ENCODE measurements at regions not wholly inside any gene's neighbourhood (a gene's known extent, or its start where the extent isn't known, plus 50 kb on each side); places are given as distances from the start of the nearest gene placed in this dataset.
"Not testable (repeated sequence)": the region's sequence is repeated elsewhere in the genome, so short reads cannot be mapped to it uniquely, and the experiment has no call there.

DNA sequence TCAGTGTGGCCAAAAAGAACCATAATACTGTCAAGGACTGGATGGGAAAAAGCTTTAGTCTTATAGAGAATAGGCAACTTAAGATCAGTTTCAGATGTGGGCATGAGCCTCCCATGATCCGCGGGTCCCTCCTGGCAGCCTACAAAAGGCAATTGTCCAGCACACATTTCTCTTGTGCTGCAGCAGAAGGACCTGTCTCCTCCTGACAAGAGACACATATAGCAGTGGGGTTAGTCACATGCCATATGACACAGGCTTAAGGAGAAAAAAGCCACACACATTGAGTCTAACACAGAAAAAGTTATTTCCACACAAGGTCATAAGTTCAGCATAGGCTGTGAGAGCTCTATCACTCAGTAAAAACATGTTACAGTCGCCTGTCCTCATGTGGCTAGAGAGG is 1378.7 kb upstream of the PRR20A start:
- DNase-seq, result no peak

DNA sequence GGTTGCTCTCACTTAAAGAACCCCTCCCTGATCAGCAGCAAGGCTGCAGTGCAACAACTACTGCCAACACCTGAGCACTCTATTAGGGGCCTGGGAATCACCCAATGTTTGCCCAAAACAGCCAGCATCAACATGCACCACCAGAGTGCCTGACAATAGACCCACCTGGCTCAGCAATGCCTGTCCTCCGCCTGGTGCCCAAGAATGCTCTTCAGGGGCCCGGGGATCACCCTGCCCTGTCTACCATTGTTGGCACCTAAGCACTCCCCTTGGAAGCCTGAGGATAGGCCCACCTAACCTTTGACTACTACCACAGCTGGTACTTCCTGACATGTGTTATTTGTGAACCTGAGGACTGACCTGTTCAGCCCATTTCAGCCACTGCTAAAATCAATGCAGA is 1363.1 kb upstream of the PRR20A start:
- no peak for DNase-seq

DNA sequence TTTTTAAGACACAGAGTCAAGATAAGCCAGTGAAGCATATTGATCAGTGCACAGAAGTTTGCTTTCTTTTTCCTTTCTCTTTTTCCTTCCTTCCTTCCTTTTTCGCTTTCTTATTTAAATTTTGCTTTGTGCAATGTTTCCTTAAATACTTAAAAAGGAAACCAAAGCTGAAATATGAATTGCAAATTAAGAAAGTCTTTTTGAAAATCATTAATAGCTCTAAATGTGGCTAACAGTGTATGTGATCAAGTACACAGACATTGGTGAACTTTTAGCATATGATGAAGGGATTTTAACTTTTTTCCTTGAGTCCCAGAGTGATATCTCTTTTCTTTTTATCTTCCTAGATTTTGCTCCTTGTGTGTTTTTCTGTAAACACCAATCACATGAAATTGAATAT is 1356.9 kb upstream of the PRR20A start:
- DNase-seq, result no peak

DNA sequence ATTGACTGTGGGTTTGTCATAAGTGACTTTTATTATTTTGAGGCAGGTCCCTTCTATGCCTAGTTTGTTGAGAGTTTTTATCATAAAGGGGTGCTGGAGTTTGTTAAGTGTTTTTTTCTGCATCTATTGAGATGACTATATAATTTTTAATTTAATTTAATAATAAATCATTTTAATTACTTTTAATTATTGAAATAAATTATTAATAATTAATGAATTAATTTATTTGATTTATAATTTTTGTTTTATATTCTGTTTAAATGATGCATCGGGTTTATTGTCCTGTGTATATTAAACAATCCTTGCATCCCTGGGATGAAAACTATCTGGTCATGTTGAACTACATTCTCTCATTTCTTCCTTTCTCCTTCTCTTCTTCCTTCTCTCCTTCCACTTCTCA is 1352.2 kb upstream of the PRR20A start:
- DNase-seq, result no peak

DNA sequence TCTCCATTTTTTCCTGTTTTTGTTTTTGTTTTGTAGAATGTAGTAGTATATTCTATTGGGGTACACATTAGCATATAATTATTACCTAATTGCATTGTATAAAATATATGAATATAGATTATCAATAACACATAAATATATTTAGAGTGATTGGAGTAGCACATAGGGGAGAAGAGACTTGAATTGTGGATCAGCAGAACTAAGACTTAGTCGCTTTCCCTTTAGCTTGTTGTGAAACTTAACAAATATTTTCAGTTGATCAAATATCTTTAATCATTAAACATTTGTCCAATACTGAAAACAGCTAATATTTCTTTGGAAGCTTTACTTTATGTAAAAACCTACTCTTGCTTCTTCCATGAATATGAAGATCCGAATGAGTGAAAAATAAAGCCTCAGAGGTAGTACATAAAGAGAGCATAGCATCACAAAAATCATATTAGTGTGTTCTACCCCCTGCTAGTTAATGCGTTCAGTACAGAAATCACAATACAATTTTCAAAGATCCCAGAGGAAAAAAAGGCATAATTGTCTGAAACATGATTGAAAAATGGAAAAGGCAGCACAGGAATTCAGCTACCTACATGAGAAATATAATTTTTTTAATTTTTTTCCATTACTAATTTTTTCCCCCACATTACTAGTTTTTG is 1348.0 kb upstream of the PRR20A start:
- DNase-seq, result no peak

DNA sequence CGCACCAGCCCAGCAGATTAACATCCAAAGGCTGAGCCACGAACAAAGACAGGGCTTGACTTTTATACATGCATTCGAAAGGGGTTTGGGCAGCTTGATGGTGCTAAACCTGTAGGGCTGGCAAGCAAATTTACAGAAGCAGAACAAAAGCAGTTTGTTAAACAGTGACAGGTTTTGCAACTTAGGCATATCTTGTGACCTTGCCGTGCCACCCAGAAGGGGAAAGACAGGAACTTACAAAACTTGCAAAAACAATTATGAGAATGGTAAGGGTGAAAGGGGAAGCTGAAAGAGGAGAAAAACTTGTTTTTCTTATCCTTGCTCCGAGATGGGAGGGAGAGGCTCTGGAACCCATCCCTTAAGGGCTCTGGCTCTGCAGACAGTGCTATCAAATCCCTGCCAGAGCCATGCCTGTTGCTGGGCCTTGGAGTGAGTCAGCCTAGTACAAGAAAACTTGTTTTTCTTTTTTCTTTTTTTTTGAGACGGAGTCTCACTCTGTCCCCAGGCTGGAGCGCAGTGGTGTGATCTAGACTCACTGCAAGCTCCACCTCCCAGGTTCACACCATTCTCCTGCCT is 1325.2 kb upstream of the PRR20A start:
- DNase-seq, result no peak

DNA sequence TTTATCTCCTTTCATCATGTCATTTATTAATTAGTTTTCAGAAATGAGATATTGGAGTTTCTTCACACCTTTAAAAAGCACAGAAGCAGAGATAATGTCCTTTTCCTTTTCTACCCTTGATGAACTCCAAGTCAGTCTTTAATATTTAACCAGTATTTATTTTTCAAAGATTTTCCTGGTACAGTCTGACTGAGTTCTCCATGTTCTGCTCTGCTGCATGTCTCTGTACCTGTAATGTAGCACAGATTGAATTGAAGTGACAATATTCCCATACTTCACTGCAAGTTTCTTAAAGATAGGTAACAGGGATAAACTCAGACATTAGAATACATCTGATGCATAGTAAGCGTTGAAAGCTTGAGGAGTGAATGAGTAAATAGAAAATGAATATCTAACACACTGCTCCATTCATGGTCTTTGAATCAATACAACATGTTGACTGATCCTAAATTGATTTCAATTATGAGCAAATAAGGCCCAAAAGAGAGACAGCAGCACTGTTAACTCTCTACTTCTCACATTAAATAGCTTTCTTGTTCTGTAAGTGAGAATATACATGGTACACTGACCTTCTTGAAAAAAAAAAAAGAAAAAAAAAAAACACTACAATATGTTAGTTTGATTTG is 1323.6 kb upstream of the PRR20A start:
- no peak for DNase-seq

DNA sequence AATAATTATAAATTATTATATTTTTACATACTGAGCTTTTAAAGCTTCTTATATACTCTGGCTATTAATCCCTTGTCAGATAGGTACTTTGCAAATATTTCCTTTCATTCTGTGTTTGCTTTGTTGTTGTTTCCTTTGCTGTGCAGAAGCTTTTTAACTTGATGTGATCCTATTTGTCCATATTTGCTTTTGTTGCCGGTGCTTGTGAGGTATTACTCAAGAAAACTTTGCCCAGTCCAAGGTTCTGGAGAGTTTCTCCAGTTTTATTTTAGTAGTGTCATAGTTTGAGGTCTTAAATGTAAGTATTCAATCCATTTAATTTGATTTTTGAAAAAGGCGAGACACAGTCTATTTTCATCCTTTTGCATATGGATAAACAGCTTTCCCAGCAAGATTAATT is 1319.9 kb upstream of the PRR20A start:
- DNase-seq, result no peak

DNA sequence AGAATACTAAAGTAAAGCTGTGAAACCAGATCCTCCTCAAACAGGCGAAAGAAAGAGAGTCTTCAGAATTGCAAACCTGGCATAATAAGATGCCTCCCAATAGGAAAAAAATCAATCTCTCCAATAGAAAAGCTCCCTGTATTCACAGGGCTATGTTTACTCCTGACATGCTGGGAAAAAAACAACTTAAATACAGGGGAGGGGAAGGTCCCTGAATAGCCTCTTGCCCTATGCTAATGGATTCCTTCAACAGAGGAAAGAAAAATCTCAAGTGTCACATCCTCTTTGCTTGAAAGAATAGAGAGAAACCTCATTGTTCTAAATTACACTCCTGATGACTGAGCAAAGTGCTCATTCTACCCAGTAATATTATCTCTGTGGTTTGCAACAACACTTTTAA is 1271.1 kb upstream of the PRR20A start:
- DNase-seq, result no peak

DNA sequence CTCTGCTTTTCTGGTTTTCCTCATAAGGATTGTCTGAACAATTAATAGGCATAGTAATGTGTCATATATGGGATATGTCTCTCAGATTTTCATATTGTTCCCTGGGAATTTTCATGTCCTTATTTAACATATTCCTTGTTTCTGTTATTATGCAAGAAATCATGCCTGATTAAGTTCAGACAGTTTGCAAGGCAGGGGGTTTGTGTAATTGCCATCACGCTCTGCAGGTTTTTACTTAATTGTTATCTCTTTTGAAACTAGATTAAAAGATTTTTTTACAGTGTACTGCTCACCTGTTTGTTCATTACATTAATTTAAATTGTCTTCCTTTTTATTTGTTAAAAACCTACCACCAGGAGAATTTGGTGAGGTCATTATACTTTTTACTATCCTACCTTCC is 1253.2 kb upstream of the PRR20A start:
- DNase-seq, result no peak

DNA sequence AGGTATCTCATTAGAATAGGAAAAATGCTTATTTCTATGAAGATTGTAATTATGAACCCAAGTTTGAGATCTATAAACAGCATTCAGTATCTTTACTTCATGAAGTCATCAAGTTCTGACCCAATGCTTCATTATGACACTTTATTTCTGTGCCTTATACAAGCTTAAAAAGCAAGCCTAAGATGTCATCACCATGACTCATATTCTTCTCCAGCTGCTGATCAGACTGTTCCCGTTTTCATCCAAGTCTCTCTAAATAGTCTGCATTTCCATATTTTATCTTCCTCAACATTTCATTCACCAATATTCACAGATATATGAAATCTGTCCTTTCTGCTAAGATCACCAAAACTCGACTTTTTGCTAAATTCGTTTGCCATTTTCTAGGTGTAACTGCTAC is 1247.2 kb upstream of the PRR20A start:
- no peak for DNase-seq

DNA sequence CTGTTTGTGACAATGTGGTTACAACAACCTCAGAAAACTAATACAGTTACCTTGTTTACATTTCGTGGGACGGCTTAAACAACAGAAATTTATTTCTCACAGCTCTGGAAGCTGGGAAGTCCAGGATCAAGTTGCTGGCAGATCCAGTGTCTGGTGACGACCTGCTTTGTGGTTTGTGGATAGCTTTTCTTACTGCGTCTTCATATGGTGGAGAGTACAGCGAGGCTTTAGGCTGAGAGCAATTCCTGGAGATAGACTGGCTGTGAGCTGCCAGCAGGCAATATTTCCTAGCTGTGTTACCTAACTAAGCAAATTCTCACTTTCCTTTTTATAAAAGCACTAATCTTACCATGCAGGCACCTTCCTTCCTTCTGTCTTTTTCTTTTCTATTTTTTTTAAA is 1203.5 kb upstream of the PRR20A start:
- no peak for DNase-seq

DNA sequence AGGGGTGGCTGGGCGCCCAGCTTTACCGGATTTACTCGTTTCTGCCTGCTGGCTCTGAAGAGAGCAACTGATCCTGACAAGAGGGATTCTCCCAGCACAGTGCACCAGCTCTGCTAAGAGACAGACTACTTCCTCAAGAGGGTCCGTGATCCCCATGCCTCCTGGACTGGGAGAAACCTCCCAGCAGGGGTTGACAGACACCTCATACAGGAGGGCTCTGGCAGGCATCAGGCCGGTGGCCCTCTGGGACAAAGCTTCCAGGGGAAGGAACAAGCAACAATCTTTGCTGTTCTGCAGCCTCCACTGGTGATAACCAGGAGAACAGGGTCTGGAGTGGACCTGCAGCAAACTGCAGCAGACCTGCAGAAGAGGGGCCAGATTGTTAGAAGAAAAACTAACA is 1192.5 kb upstream of the PRR20A start:
- no peak for DNase-seq

DNA sequence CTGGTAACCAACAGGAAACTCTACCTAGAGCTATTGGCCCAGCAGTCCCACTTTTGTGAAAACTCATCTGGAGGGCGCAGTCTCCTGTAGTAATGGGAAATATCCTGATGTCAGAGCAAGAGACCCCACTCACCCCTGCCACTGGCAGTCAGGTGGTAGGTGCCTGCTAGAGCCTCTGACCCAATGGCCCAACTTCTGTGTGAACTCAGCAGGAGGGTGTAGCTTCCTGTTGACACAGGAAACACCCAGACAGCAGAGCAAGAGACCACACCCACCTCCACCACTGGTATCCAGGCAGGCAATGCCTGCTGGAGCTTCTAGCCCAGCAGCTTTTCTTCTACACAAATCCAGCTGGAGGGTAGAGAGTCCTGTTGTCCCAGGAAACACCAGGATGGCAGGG is 1176.8 kb upstream of the PRR20A start:
- DNase-seq, result no peak

DNA sequence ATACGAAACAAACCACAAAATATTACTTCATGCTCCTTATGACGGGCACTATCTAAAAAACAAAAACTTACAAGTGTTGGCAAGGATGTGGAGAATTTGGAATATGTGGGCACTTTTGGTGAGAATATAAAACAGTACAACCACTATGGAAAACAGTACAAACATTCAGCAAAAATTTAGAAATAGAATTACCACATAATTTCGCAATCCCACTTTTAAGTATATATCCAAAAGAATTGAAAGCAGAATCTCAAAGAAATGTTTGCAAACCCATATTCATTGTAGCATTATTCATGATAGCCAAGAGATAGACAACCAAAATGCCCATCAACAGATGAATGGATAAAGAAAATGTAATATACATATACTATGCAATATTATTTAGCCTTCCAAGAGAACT is 1173.7 kb upstream of the PRR20A start:
- no peak for DNase-seq

DNA sequence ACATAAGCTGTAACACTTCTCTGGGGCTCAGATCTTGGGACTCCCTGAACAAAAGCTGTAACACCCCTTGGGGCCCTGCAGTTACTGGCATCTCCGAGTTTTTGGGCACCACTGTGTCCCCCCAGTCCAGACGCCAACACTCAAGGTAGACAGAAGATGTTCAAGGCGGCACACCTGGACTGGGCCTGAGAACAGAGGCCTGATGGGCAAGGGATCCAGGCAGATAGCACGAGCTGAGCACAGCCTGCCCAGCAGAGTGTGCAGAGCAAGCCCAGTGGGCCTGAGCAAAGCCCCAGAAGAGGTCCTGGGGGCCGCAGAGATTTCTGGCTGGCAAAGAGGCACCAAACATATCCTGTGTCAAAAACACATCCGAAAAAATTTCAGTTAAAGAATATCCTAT is 1163.3 kb upstream of the PRR20A start:
- DNase-seq, result no peak

DNA sequence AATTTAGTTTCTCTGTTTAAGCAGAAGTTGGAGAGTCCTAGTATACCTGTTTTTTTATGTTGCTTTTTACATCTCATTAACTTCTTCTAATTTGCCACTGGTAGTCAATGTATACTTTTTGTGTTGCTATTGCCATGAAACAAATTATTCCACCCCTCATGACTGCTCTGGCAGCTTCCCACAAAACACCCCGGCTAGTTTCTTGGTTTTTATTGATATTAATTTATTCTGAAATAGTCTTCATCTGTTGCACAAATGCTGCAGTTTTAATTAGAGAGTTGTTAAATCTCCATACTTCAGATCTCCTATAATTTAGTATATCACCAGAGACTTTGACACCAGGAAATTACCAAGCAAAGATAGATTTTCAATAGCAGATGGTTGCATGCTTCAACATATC is 1159.3 kb upstream of the PRR20A start:
- no peak for DNase-seq

DNA sequence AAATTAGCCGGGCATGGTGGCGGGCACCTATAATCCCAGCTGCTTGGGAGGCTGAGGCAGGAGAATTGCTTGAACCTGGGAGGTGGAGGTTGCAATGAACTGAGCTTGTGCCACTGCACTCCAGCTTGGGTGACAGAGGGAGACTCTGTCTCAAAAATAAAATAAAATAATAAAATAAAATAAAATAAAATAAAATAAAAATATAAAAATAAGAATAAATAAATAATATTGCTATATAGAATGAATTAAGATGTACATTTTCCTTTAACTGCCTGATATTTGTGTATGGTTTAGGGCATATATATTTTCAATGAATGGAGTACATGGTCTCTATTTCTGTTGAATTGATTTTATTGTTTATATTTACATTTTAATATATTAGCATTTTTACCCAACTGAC is 1156.7 kb upstream of the PRR20A start:
- DNase-seq, result not testable (repeated sequence)

DNA sequence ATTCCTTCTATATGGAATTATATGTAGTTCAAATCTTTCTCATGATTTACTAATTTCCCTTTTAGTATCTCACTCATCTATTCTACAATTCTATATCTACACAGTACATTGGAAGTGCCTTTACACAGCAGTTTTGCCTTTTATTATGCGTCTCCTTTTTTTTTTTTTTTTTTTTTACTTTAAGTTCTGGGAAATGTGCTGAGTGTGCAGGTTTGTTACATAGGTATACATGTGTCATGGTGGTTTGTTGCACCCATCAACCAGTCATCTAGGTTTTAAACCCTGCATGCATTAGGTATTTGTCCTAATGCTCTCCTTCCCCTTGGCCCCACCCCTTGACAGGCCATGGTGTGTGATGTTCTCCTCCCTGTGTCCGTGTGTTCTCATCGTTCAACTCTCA is 1150.1 kb upstream of the PRR20A start:
- no peak for DNase-seq

DNA sequence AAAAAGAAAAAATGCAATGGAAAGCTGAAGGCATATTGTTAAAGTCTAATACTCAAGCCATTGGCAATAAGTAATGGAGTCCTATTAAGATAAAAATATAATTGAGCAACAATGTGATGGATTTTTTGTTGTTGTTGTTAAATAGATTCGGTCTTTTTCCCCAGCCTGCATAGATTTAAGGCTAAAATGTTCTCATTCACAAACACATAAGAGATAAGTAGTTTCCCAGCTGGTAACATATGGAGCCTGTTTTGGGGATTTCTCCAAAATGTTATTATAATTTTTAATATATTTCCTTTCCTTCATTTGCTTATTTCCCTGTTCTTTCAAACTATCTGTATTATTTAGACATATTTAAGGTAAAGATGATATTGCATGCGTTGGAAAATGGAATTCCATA is 1149.1 kb upstream of the PRR20A start:
- no peak for DNase-seq

DNA sequence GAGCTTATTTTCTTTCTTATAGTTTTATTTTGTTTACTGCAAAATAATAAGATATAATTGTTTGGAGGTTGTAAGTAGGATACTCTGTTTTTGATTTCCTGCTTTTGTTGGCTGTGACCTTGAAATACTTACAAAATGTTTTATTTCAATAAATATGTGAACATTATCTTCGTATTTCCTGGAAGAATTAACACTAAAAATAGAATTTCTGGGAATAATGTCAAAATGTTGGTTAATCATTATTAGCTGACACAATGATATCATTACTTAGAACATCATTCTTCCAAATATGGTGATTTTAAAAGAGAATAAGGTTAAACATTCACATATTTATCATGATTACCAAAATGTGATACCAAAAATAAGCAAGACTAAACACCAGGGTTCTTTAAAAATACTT is 1148.6 kb upstream of the PRR20A start:
- no peak for DNase-seq

DNA sequence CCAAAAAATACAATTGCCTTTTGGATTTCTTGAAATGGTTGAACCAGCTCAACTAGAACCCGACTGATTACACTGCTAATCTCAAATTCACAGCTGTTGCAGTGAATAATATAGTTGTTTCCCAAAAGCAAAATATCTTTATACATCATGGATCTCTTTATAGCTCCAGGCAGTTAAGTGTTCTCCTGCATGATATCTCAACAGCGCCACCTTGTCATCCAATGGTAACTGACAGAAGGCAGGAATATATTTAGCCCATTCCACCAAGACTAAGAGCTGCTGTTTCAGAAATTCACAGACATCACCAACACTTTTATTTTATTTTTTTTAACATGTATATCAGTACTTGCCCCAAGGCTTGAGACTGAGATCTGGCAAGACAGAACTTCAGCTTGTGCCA is 1141.0 kb upstream of the PRR20A start:
- DNase-seq, result no peak

DNA sequence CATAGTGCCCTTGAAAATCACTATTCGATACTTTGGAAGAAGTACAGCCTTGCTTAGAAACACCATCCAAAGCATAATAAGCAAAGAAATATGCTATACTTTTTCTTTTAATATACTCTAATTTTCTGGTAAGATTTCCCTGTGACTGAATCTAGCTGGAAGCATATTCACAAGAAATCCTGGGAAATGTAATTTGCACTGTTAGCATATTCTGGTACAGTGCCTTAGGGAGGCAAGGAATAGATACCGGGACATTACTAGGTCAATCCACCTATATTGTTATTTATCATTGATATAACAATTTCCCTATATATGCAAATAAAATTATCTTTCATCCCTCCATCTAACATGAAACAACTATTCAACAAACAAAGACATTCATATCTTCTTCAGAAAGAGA is 1131.3 kb upstream of the PRR20A start:
- no peak for DNase-seq

DNA sequence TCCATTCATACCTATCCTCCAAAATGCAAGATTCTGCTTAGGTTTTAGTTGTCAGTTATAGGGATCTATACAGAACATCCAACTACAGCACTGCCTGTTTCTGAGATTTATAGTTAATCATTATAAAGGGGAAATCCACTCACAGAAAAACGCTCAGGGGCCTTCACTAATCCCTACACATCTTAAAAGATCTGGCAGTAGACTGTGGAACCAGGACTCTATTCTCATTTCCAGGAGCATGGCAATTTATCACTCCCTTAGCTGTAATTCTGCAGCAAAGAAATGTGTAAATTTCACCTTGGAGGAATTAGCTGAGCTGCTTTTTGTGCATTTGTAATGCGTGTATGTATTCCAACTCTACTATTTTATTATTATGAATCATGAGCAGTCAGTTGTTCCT is 1128.1 kb upstream of the PRR20A start:
- DNase-seq, result no peak

DNA sequence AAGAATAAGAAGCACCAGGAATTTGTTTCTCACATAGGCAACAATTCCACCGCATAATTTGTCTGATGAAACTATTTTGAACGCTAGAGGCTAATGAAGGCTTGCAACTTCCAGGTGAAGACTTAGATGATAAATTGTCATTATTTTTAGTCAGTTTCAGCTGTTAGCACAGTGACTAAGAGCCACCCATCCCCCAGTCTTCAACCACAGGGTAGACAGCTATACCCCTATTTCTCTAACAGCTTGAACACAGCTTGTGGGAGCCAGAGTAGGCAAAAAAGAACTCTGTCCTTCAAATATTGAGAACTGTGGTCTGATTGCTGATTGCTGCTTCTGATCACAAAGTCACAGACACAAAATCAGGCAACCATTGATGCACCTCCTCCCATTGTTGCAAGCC is 1124.8 kb upstream of the PRR20A start:
- DNase-seq, result no peak

All from CD4-positive, alpha-beta T cell treated with Interleukin-12 subunit alpha and Interleukin-12 subunit beta, for 1 hour (primary cell).